Eye (tissue), 1 donor: ENCODE measurements at regions not wholly inside any gene's neighbourhood (a gene's known extent, or its start where the extent isn't known, plus 50 kb on each side); places are given as distances from the start of the nearest gene placed in this dataset.
"Not testable (repeated sequence)": the region's sequence is repeated elsewhere in the genome, so short reads cannot be mapped to it uniquely, and the experiment has no call there.

Experiments
- DNase-seq: peaks from one replicate; pipeline ENCODE4 v3.0.0-alpha.2; 2015

GRCh38 chr3:166993015-166993630 is 387.0 kb downstream of the ZBBX start:
- peak; percentile 71 for DNase-seq

- no peak for DNase-seq
Measured at GRCh38 chr3:166986000-166986399, 394.1 kb downstream of the ZBBX start.

- DNase-seq: not testable (repeated sequence)
Measured at GRCh38 chr3:166975796-166976195, 404.3 kb downstream of the ZBBX start.

GRCh38 chr3:166967714-166968113 is 412.4 kb downstream of the ZBBX start:
- not testable (repeated sequence) for DNase-seq

GRCh38 chr3:166962911-166963310 is 417.2 kb downstream of the ZBBX start:
- DNase-seq: no peak

- peak; percentile 48 for DNase-seq
Measured at GRCh38 chr3:166957121-166957520, 423.0 kb downstream of the ZBBX start.

- no peak for DNase-seq
Measured at GRCh38 chr3:166955201-166955939, 424.7 kb downstream of the ZBBX start.

- DNase-seq: no peak
Measured at GRCh38 chr3:166934879-166935278, 445.2 kb downstream of the ZBBX start.

- no peak for DNase-seq
Measured at GRCh38 chr3:166917437-166917836, 462.7 kb downstream of the ZBBX start.

GRCh38 chr3:166902374-166902773 is 477.7 kb downstream of the ZBBX start:
- DNase-seq: no peak

- DNase-seq: no peak
Measured at GRCh38 chr3:166900866-166901577, 479.1 kb downstream of the ZBBX start.

- no peak for DNase-seq
Measured at GRCh38 chr3:166897811-166898210, 482.3 kb downstream of the ZBBX start.

GRCh38 chr3:166889241-166889640 is 490.9 kb downstream of the ZBBX start:
- DNase-seq: no peak

GRCh38 chr3:166879661-166880060 is 500.4 kb downstream of the ZBBX start:
- peak; percentile 33 for DNase-seq

- DNase-seq: no peak
Measured at GRCh38 chr3:166877971-166878370, 502.1 kb downstream of the ZBBX start.

GRCh38 chr3:166864473-166865467 is 515.3 kb downstream of the ZBBX start:
- DNase-seq: no peak

GRCh38 chr3:166860217-166860616 is 519.9 kb downstream of the ZBBX start:
- DNase-seq: no peak

GRCh38 chr3:166844329-166844728 is 535.8 kb downstream of the ZBBX start:
- no peak for DNase-seq

GRCh38 chr3:166842784-166843183 is 537.3 kb downstream of the ZBBX start:
- DNase-seq: not testable (repeated sequence)

- DNase-seq: no peak
Measured at GRCh38 chr3:166837535-166837934, 542.6 kb downstream of the ZBBX start.

- DNase-seq: peak; percentile 25
Measured at GRCh38 chr3:166836836-166837235, 543.3 kb downstream of the ZBBX start.

GRCh38 chr3:166829896-166830295 is 550.2 kb downstream of the ZBBX start:
- no peak for DNase-seq

- no peak for DNase-seq
Measured at GRCh38 chr3:166818464-166818863, 561.6 kb downstream of the ZBBX start.
